T-helper 17 cell (primary cell): ENCODE measurements at regions not wholly inside any gene's neighbourhood (a gene's known extent, or its start where the extent isn't known, plus 50 kb on each side); places are given as distances from the start of the nearest gene placed in this dataset.

Source experiments
- ATAC-seq: fragments of 150-1000 bp; cut with Tn5 transposase; 2 replicates; pipeline ENCODE4 v1.10.0; 2021; ENCODE audit warnings: mild to moderate bottlenecking, moderate library complexity
- DNase-seq, 3 donors: peaks; one replicate each; pipeline versions ENCODE4 v3.0.0 to v3.0.0-alpha.2; 2020 to 2021
- H3K9me3 ChIP-seq: one replicate; pipeline ENCODE4 v1.7.0; 2013; ENCODE audit warnings: low read length, mild to moderate bottlenecking; ENCODE audit not compliant: control insufficient read depth, poor library complexity, severe bottlenecking
- H3K27ac Mint-ChIP-seq: one replicate; pipeline ENCODE4 v1.8.0; 2022; ENCODE audit warnings: mild to moderate bottlenecking, moderate library complexity, mixed read lengths
- H3K27me3 Mint-ChIP-seq: one replicate; pipeline ENCODE4 v1.8.0; 2022; ENCODE audit warnings: mixed read lengths
- H3K36me3 Mint-ChIP-seq: one replicate; pipeline ENCODE4 v1.8.0; 2022; ENCODE audit warnings: low read depth, mixed read lengths
- H3K4me1 Mint-ChIP-seq: one replicate; pipeline ENCODE4 v1.8.0; 2022; ENCODE audit warnings: mild to moderate bottlenecking, mixed read lengths
- H3K4me3 Mint-ChIP-seq: one replicate; pipeline ENCODE4 v1.8.0; 2022; ENCODE audit warnings: mild to moderate bottlenecking, moderate library complexity, mixed read lengths

- Mint-ChIP-seq H3K4me3 (no peak overlapping the region), H3K4me1 (no peaks in the 10 kb centered on the region), H3K36me3 (no peaks in the 10 kb centered on the region), H3K27ac (no peak overlapping the region), H3K27me3 (no peaks in the 10 kb centered on the region)
- no peaks in the 10 kb centered on the region for H3K9me3 ChIP-seq
- DNase-seq (no peak), ATAC-seq (no peak)
These were observed 466.1 kb downstream of the C4orf33 start for GRCh38 chr4:129561886-129562671.

- ATAC-seq (no peak), DNase-seq (no peak)
- Mint-ChIP-seq H3K4me3 (no peak overlapping the region), H3K36me3 (no peaks in the 10 kb centered on the region), H3K4me1 (no peaks in the 10 kb centered on the region), H3K27ac (no peak overlapping the region), H3K27me3 (no peaks in the 10 kb centered on the region)
- no peaks in the 10 kb centered on the region for H3K9me3 ChIP-seq
These were observed 469.3 kb downstream of the C4orf33 start for GRCh38 chr4:129565214-129565613.

- Mint-ChIP-seq H3K4me1 (no peaks in the 10 kb centered on the region), H3K27me3 (no peaks in the 10 kb centered on the region), H3K4me3 (no peak overlapping the region), H3K27ac (no peak overlapping the region), H3K36me3 (no peaks in the 10 kb centered on the region)
- DNase-seq (no peak), ATAC-seq (no peak)
- no peaks in the 10 kb centered on the region for H3K9me3 ChIP-seq
These were observed 474.4 kb downstream of the C4orf33 start for GRCh38 chr4:129570326-129570725.

GRCh38 chr4:129578336-129578735 is 482.4 kb downstream of the C4orf33 start:
- ATAC-seq = no peak
- H3K9me3 ChIP-seq = no peaks in the 10 kb centered on the region
- H3K27me3 Mint-ChIP-seq = no peaks in the 10 kb centered on the region
- no peak overlapping the region for H3K4me3 Mint-ChIP-seq
- no peaks in the 10 kb centered on the region for H3K36me3 Mint-ChIP-seq
- no peaks in the 10 kb centered on the region for H3K4me1 Mint-ChIP-seq
- DNase-seq = no peak
- no peak overlapping the region for H3K27ac Mint-ChIP-seq

- no peak overlapping the region for H3K4me3 Mint-ChIP-seq
- DNase-seq = no peak
- H3K36me3 Mint-ChIP-seq = no peaks in the 10 kb centered on the region
- H3K27ac Mint-ChIP-seq = no peak overlapping the region
- no peaks in the 10 kb centered on the region for H3K9me3 ChIP-seq
- no peaks in the 10 kb centered on the region for H3K27me3 Mint-ChIP-seq
- ATAC-seq = no peak
- H3K4me1 Mint-ChIP-seq = no peaks in the 10 kb centered on the region
These were observed 485.4 kb downstream of the C4orf33 start for GRCh38 chr4:129581305-129581704.

- Mint-ChIP-seq H3K4me3 (no peak overlapping the region), H3K27me3 (no peaks in the 10 kb centered on the region), H3K36me3 (no peaks in the 10 kb centered on the region), H3K4me1 (no peaks in the 10 kb centered on the region), H3K27ac (no peak overlapping the region)
- no peaks in the 10 kb centered on the region for H3K9me3 ChIP-seq
- DNase-seq = no peak
- no peak for ATAC-seq
These were observed 487.9 kb downstream of the C4orf33 start for GRCh38 chr4:129583868-129584267.

- no peaks in the 10 kb centered on the region for H3K4me1 Mint-ChIP-seq
- H3K27ac Mint-ChIP-seq = no peak overlapping the region
- no peak for DNase-seq
- H3K9me3 ChIP-seq = no peaks in the 10 kb centered on the region
- no peaks in the 10 kb centered on the region for H3K36me3 Mint-ChIP-seq
- ATAC-seq = no peak
- no peak overlapping the region for H3K4me3 Mint-ChIP-seq
- H3K27me3 Mint-ChIP-seq = no peaks in the 10 kb centered on the region
These were observed 502.6 kb downstream of the C4orf33 start for GRCh38 chr4:129598582-129598981.

GRCh38 chr4:129600898-129601297 is 504.9 kb downstream of the C4orf33 start:
- Mint-ChIP-seq H3K27me3 (no peaks in the 10 kb centered on the region), H3K4me1 (no peaks in the 10 kb centered on the region), H3K36me3 (no peaks in the 10 kb centered on the region), H3K4me3 (no peak overlapping the region), H3K27ac (no peak overlapping the region)
- H3K9me3 ChIP-seq = no peaks in the 10 kb centered on the region
- DNase-seq = no peak
- no peak for ATAC-seq

- no peaks in the 10 kb centered on the region for H3K9me3 ChIP-seq
- H3K4me1 Mint-ChIP-seq = no peaks in the 10 kb centered on the region
- no peak overlapping the region for H3K27ac Mint-ChIP-seq
- no peak for DNase-seq
- ATAC-seq = no peak
- H3K27me3 Mint-ChIP-seq = no peaks in the 10 kb centered on the region
- no peak overlapping the region for H3K4me3 Mint-ChIP-seq
- H3K36me3 Mint-ChIP-seq = no peaks in the 10 kb centered on the region
These were observed 506.5 kb downstream of the C4orf33 start for GRCh38 chr4:129602447-129602846.

GRCh38 chr4:129603241-129603931 is 507.4 kb downstream of the C4orf33 start:
- no peak overlapping the region for H3K4me3 Mint-ChIP-seq
- H3K27me3 Mint-ChIP-seq = no peaks in the 10 kb centered on the region
- H3K4me1 Mint-ChIP-seq = no peaks in the 10 kb centered on the region
- H3K9me3 ChIP-seq = no peaks in the 10 kb centered on the region
- ATAC-seq (no peak), DNase-seq (no peak)
- no peak overlapping the region for H3K27ac Mint-ChIP-seq
- H3K36me3 Mint-ChIP-seq = no peaks in the 10 kb centered on the region

- no peak for ATAC-seq
- H3K4me3 Mint-ChIP-seq = no peak overlapping the region
- no peaks in the 10 kb centered on the region for H3K4me1 Mint-ChIP-seq
- no peak for DNase-seq
- no peaks in the 10 kb centered on the region for H3K9me3 ChIP-seq
- H3K36me3 Mint-ChIP-seq = no peaks in the 10 kb centered on the region
- no peak overlapping the region for H3K27ac Mint-ChIP-seq
- H3K27me3 Mint-ChIP-seq = no peaks in the 10 kb centered on the region
These were observed 508.8 kb downstream of the C4orf33 start for GRCh38 chr4:129604632-129605255.

GRCh38 chr4:129614611-129615010 is 518.7 kb downstream of the C4orf33 start:
- no peaks in the 10 kb centered on the region for H3K9me3 ChIP-seq
- Mint-ChIP-seq H3K27ac (no peak overlapping the region), H3K36me3 (no peaks in the 10 kb centered on the region), H3K4me1 (no peaks in the 10 kb centered on the region), H3K27me3 (no peaks in the 10 kb centered on the region), H3K4me3 (no peak overlapping the region)
- ATAC-seq (no peak), DNase-seq (no peak)

GRCh38 chr4:129622566-129622965 is 526.6 kb downstream of the C4orf33 start:
- no peak for ATAC-seq
- no peaks in the 10 kb centered on the region for H3K9me3 ChIP-seq
- H3K27ac Mint-ChIP-seq = no peak overlapping the region
- H3K27me3 Mint-ChIP-seq = no peaks in the 10 kb centered on the region
- H3K4me3 Mint-ChIP-seq = no peak overlapping the region
- DNase-seq = no peak
- no peaks in the 10 kb centered on the region for H3K36me3 Mint-ChIP-seq
- H3K4me1 Mint-ChIP-seq = no peaks in the 10 kb centered on the region
